IPS-NIHi7 (cell line): ENCODE measurements at regions not wholly inside any gene's neighbourhood (a gene's known extent, or its start where the extent isn't known, plus 50 kb on each side); places are given as distances from the start of the nearest gene placed in this dataset.
"Not testable (repeated sequence)": the region's sequence is repeated elsewhere in the genome, so short reads cannot be mapped to it uniquely, and the experiment has no call there.

ENCODE experiments used
- DNase-seq: peaks from one replicate; pipeline ENCODE4 v3.0.0; 2012; ENCODE audit warnings: mixed read lengths; ENCODE audit errors: extremely low spot score

- no peak for DNase-seq
Observed at GRCh38 chr9:81741103-81741502, 51.8 kb upstream of the TLE1 start.

DNA sequence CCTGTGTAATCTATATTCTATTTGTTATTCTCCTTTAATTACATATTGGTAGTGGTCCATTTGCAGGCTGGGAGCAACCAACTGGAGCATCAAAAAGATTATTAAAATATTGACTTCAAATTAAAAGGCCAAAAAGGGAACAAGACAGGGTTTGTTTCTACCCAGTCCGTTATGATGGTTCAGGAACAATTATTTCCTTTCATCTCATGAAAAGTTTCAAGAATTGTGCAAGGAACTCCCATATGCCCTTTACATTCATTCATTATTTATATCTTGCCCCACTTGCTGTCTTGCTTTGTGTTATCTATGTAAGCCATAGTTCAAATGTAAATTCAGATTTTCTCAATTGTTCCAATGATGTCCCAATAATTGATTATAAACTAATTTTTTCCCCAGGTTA lies 58.7 kb upstream of the TLE1 start:
- no peak for DNase-seq

DNA sequence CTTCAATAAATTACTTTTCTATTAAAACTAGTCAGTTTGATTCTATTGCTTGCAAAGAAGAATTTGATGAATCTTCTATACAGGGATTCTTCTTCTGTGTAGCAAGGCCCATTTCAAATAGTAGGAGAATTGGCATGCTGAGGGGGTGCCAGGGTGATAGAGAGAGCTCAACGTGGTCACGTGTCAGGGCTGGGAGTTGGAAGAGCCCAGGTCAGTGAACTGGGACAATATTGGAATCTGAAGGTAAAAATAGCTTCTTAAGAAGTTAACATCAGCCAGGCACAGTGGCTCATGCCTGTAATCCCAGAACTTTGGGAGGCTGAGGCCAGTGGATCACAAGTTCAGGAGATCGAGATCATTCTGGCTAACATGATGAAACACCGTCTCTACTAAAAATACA lies 64.1 kb upstream of the TLE1 start:
- DNase-seq: no peak

GRCh38 chr9:81754245-81754644 lies 64.9 kb upstream of the TLE1 start:
- no peak for DNase-seq

DNA sequence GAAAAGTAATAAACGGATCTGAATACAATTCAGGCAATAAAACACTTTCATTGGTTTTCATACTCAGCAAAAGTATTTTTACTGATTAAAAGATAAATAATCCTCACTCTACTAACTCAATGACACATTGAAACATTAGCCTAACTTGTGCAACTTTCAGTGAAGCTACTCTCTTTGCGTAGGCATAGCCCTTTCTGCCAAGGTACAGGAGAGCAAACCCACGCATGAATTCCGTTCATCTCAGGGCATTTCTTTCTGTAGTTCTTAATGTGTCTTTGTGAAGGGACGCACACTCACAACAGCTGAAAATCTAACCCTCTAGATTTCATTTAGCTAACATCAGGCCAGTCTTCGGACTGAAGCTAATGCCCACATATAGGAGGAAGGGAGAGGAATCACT lies 66.4 kb upstream of the TLE1 start:
- DNase-seq: no peak

DNA sequence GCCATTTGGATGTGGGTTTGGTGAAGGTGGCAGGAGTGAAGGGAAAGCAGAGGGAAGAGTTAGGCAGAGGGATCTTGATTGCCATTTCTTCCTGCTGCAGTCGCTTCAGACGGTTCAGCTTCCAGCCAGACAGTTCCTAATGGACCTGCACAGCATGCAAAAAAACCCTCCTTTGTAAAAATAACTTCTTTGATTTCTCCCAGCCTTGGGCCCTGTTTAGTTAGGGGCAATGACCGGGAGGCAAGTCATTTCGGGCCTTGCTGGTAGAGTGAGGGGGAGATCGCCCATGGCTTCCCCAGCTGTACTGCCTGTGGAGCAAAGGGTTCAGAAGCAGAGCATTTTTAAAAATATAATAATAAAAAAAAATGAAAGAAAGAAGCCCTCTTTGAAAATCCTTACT lies 67.2 kb upstream of the TLE1 start:
- DNase-seq: no peak

DNA sequence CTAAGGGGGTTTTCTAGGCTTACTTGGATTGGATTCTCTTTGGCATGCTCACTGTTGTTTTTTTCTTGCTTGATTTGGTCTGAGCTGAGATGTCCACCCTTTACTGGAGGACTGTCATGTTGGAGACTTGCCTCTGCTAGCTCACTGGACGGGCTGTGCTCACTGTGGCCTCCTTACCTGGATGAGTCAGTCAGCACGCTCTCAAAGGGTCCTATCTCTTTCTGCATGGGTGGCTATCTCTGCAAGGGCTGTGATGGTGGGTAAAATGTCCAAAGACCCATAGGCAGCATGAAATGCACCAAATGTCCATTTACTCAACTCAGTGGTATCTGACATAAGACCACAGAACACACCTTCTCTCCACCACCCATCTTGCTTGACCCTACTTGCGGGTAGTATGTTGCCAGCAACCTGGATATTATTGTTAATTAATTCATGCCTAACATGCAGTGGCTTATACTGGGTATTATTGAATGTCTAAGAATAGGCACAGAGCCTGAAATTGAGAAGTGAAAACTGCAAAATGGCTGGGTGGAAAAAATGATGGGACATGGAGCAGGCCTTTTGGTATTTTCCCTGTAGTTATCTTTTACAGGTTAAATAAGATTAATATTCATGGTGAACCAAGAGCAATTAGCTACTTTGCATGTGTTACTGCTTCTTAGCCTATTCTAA lies 68.9 kb upstream of the TLE1 start:
- no peak for DNase-seq

GRCh38 chr9:81759680-81760215 lies 70.4 kb upstream of the TLE1 start:
- DNase-seq: peak; percentile 32

GRCh38 chr9:81767921-81768320 lies 78.6 kb upstream of the TLE1 start:
- no peak for DNase-seq

GRCh38 chr9:81771571-81771970 lies 82.2 kb upstream of the TLE1 start:
- no peak for DNase-seq

DNA sequence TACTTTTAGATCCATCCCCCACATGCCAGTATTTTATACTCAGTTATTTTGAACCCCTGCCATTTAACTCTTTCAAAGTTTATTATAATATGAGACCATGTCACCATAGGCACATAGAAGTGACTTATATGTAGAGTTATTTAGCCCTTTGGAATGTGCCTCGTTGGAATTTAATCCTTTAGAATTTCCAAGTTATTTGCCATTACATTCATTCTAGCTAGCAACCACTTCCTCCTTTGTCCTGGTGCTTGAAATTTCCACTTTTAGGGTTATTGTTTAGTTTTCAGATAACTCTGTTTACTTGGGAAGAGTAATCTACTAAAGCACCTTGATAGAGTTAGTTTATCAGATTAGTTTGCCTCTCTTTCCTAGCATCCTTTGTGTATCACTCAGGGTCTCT lies 82.8 kb upstream of the TLE1 start:
- DNase-seq: no peak

- DNase-seq: no peak
Observed at GRCh38 chr9:81776390-81776789, 87.0 kb upstream of the TLE1 start.

DNA sequence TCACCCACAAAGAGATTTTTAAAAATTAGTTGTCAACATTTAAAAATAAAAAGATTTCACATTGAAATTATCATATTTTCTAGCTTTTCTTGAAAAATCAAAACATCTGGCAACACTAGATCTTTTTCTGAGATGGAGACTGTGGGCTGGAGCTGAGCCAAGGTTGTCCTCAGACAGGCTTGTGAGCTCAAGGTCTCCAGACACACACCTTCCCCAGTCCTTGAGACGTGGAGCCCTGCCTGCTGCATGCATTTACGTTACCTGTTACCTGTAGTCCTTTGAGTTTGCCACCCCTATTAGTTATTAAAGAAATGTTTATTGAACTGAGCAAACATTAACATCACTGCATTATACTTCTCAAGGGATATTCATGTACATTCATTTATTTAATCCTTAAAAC lies 87.5 kb upstream of the TLE1 start:
- DNase-seq: no peak

GRCh38 chr9:81777482-81777881 lies 88.1 kb upstream of the TLE1 start:
- no peak for DNase-seq

- no peak for DNase-seq
Observed at GRCh38 chr9:81782313-81782995, 93.1 kb upstream of the TLE1 start.

DNA sequence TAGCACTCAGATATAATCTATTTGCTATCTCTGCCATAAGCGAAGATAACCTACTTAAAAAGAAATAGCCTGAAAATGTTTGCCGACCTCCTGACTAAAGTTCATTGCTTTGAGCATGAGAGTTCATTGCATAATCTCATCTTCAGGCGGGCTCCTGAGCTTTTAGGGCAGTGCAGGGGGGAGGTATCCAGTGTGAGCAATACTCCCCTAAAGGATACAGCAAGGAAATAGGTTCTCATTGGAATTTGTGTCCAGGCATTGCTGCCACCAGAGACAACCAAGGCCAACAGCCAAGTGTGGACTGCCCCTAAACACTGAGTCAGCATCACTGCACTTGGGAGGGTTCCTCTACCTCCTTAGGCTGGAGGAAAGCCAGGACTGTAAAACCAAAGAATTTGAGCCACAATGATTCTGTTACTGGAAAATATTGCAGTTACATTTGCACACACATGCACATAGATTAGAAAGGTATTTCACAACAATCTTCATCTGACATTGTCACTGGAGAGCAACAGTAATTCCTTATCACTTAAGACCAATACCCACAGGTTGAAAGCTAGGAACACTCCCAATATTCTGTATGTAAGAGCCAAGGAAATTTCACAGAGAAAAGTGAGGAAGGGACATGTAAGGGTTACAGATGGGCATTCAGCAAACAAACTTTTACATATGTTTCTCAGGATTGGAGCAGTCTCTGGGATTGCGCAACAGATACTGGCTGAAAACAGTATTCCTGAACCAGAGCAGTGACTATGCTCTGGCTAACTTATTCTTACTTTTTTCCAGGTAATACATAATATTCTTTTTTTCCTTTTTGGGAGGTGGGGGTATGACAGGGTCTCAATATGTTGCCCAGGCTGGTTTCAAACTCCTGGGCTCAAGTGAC lies 98.6 kb upstream of the TLE1 start:
- DNase-seq: no peak

- DNase-seq: no peak
Observed at GRCh38 chr9:81789721-81790120, 100.4 kb upstream of the TLE1 start.

DNA sequence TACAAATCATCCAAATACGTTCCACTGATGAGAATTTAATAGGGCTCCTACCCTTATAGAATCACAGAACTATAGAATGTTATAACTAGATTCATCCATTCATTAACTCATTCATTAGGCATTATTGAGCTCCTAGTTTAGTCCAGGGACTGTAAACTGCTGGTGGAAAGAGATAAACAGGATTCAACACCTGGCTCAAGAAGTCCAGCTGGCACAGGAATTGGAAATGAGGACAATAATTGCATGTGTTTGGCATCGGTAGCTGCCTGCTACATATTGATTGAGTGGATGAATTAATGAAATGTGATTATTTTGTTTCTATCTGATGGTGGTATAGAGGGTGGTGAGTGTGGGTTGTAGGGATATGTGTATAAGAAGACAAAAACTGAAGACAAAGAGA lies 100.8 kb upstream of the TLE1 start:
- DNase-seq: no peak

- no peak for DNase-seq
Observed at GRCh38 chr9:81791076-81791475, 101.7 kb upstream of the TLE1 start.

- no peak for DNase-seq
Observed at GRCh38 chr9:81798606-81799005, 109.3 kb upstream of the TLE1 start.

DNA sequence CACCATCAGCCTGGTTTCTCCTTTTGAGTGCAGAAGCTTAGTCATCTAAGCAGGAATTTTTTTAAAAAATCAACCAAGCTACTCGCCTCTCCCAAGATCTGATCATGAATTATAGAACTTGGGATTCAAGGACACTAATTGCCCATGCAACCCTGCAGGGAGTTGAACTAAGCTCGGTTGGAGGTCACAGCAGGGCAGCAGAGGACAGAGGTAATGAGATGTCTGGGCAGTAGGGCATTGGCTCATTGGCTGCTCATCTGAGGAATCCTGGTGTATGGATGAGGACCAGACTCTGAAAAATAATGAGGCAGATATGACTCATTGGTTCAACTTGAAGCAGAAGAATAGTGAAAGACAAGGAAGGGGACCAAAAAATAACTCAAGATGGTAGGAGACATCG lies 111.8 kb upstream of the TLE1 start:
- no peak for DNase-seq

DNA sequence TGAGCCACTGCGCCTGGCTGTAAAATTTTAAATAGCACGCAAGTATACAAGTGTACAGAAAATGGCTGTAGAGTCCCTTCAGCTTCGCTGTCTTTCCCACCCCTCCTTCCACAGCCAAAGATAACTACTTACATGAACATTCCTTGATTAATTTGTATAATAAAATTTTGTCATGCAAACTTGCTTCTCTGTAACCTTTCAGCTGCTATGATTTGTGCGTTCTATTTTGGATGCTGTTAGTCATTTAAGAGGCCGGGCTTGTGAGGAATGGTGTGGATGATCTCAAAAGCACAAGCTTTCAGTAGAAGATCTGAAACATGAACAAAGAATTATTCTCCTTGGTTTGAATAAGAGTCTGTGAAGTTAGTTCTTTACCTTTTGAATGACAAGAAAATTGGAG lies 115.0 kb upstream of the TLE1 start:
- DNase-seq: no peak

DNA sequence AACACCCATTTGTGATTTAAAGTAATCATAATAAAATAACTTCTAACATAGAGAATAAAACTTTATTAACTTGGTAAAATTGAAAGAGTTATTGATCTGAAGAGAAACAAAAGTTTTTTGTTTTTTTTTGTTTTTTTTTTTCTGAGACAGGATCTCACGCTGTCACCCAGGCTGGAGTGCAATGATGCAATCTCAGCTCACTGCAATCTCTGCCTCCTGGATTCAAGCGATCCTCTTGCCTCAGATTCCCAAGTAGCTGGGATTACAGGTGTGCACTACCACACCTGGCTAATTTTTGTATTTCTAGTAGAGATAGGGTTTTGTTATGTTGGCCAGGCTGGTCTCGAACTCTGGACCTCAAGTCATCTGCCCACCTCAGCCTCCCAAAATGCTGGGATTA lies 116.5 kb upstream of the SPATA31D4 start:
- not testable (repeated sequence) for DNase-seq
